SHP77 treated with DMSO at 0.1 percent for 48 hours (cell line): ENCODE measurements at regions not wholly inside any gene's neighbourhood (a gene's known extent, or its start where the extent isn't known, plus 50 kb on each side); places are given as distances from the start of the nearest gene placed in this dataset.
A peak's percentile ranks its signal among the peaks of the same experiment; 100 is the strongest.
"Not testable (repeated sequence)": the region's sequence is repeated elsewhere in the genome, so short reads cannot be mapped to it uniquely, and the experiment has no call there.

ENCODE experiments used
- DNase-seq: peaks from one replicate; lab custom pipeline; 2025; lab: John Stamatoyannopoulos, UW

GRCh38 chr4:159410076-159410777 lies 307.3 kb downstream of the RAPGEF2 start:
- no peak for DNase-seq

GRCh38 chr4:159410891-159411290 lies 308.0 kb downstream of the RAPGEF2 start:
- no peak for DNase-seq

GRCh38 chr4:159413306-159413943 lies 310.5 kb downstream of the RAPGEF2 start:
- no peak for DNase-seq

- no peak for DNase-seq
Measured at GRCh38 chr4:159414305-159414704, 311.4 kb downstream of the RAPGEF2 start.

GRCh38 chr4:159416073-159416472 lies 313.2 kb downstream of the RAPGEF2 start:
- no peak for DNase-seq

GRCh38 chr4:159416996-159417395 lies 314.1 kb downstream of the RAPGEF2 start:
- DNase-seq = no peak

- no peak for DNase-seq
Measured at GRCh38 chr4:159420162-159421057, 317.5 kb downstream of the RAPGEF2 start.

- not testable (repeated sequence) for DNase-seq
Measured at GRCh38 chr4:159421058-159421419, 318.2 kb downstream of the RAPGEF2 start.

- no peak for DNase-seq
Measured at GRCh38 chr4:159422019-159422418, 319.1 kb downstream of the RAPGEF2 start.

- no peak for DNase-seq
Measured at GRCh38 chr4:159422626-159423025, 319.7 kb downstream of the RAPGEF2 start.

GRCh38 chr4:159425737-159426305 lies 322.9 kb downstream of the RAPGEF2 start:
- no peak for DNase-seq

GRCh38 chr4:159428293-159428692 lies 325.4 kb downstream of the RAPGEF2 start:
- no peak for DNase-seq

GRCh38 chr4:159428975-159429692 lies 326.3 kb downstream of the RAPGEF2 start:
- no peak for DNase-seq

GRCh38 chr4:159429693-159430035 lies 326.8 kb downstream of the RAPGEF2 start:
- peak; percentile 11 for DNase-seq

GRCh38 chr4:159430896-159431295 lies 328.0 kb downstream of the RAPGEF2 start:
- no peak for DNase-seq

- no peak for DNase-seq
Measured at GRCh38 chr4:159432436-159432835, 329.6 kb downstream of the RAPGEF2 start.

GRCh38 chr4:159433337-159433736 lies 330.5 kb downstream of the RAPGEF2 start:
- no peak for DNase-seq

- no peak for DNase-seq
Measured at GRCh38 chr4:159434114-159434870, 331.4 kb downstream of the RAPGEF2 start.

GRCh38 chr4:159434871-159435241 lies 332.0 kb downstream of the RAPGEF2 start:
- no peak for DNase-seq

- no peak for DNase-seq
Measured at GRCh38 chr4:159435561-159436023, 332.7 kb downstream of the RAPGEF2 start.

- DNase-seq = no peak
Measured at GRCh38 chr4:159443975-159444374, 341.1 kb downstream of the RAPGEF2 start.
